COLO668 (cell line): ENCODE measurements at regions not wholly inside any gene's neighbourhood (a gene's known extent, or its start where the extent isn't known, plus 50 kb on each side); places are given as distances from the start of the nearest gene placed in this dataset.

Experiments used
- DNase-seq: peaks from one replicate; lab custom pipeline; 2025; ENCODE audit not compliant: unreplicated experiment; lab: John Stamatoyannopoulos, UW

GRCh38 chr16:64138621-64139020, 983.2 kb downstream of the CDH11 start:
- DNase-seq = no peak

GRCh38 chr16:64138006-64138405, 983.9 kb downstream of the CDH11 start:
- DNase-seq = no peak

- DNase-seq = no peak
Measured at GRCh38 chr16:64136743-64137142, 985.1 kb downstream of the CDH11 start.

- DNase-seq = no peak
Measured at GRCh38 chr16:64136314-64136713, 985.5 kb downstream of the CDH11 start.

- no peak for DNase-seq
Measured at GRCh38 chr16:64133366-64133765, 988.5 kb downstream of the CDH11 start.

DNA sequence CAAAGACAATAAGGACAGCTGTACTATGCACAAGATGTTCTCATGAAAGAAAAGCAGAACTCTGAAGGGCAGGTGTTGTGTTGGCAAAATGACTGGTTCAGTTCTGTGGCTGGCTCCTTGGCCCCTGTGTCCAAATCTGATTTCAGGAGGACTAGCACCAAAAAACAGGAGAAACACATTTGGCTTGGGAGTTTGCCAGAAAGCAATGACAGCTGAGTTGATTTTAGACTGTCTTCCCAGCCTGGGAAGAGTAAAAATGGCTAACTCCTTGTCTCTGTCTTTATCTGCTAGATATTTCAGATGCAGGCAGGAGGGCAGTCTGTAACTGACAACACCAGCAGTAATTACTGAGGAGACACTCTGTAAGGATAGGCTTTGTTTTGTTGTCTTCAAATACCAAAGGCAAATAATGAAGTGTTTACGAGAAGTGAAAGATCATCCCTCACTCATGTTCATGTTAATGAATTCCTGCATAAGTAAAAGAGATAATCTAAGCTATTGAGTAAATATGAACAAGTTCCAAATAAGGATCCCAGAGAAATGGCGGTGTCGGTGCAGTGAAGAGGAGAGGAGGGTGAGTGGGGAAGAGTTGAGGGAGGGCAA, 989.0 kb downstream of the CDH11 start:
- no peak for DNase-seq

GRCh38 chr16:64132190-64132589, 989.7 kb downstream of the CDH11 start:
- no peak for DNase-seq

GRCh38 chr16:64131423-64131822, 990.4 kb downstream of the CDH11 start:
- DNase-seq = no peak

- DNase-seq = no peak
Measured at GRCh38 chr16:64130140-64130539, 991.7 kb downstream of the CDH11 start.

DNA sequence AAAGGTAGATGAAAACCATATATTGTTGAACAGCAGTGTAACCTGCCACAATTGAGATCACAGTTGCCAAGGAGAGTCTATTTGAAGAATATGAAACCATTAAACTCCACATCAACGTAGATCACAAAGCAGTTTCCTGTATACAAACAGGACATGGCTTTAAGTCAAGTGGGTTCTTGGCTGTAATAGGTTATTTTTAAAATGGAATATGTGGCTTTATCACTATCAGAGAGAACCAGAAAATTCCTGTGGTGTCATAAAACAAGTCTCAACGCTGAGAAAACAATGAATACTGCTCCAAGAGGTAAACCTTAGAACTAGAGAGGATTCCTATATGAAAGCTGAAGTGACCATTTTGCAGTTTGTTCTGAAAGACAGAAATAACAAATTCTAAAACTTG, 999.7 kb downstream of the CDH11 start:
- no peak for DNase-seq

- DNase-seq = no peak
Measured at GRCh38 chr16:64121473-64121872, 1000.4 kb downstream of the CDH11 start.

DNA sequence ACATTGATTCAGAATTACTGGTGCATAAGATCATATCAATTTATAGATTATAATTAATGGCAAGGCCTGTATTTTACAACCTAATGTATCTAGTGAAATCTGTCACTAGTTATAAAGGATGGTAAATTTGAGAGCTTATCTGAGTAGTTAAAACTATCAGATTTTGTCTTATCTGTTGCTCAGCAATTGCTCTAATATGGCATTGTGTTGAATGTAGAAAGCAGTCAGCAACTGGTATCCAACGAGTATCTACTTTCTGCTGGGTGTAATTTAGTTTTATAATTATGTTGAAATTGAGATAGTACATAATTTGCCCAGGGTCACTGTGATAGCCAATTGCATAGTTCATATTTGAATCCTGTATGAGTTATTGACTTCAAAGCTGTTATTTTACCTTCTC, 1005.7 kb downstream of the CDH11 start:
- DNase-seq = no peak

- no peak for DNase-seq
Measured at GRCh38 chr16:64109241-64109640, 1012.6 kb downstream of the CDH11 start.

DNA sequence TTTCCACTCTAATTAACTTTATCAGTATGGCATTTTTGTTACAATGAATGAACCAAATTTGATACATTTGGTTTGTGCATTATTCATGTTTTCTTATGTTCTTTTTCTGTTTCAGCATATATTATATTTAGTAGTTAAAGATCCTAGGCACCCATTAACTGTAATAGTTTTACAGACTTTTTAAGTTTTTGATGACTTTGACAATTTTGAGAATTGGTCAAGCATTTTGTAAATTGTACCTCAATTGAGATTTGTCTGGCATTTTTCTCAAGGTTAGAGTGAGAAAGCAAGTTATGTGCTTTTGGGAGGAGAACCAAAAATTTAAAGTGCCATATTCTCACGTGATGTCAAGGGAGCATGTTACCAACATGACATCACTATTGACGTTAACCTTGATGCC, 1019.2 kb downstream of the CDH11 start:
- no peak for DNase-seq

DNA sequence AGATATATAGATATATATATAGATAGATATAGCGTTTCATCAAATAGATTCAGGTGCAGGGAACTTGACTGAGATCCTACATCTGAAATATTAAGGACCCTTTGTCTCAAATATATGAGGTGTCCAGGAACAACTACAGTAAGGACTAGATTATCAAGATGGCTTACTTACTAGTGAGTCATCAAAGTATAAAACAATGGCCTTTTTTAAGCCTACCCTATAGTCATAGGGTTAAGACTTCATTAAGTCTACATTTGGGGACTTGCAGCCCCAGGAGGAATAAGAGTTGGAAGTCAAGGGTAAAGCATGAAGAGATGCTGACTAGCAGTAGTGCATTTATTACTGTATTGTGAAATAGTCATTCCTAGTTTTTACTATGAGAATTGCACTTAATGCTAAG, 1023.4 kb downstream of the CDH11 start:
- no peak for DNase-seq

GRCh38 chr16:64096689-64097088, 1025.2 kb downstream of the CDH11 start:
- DNase-seq = no peak

DNA sequence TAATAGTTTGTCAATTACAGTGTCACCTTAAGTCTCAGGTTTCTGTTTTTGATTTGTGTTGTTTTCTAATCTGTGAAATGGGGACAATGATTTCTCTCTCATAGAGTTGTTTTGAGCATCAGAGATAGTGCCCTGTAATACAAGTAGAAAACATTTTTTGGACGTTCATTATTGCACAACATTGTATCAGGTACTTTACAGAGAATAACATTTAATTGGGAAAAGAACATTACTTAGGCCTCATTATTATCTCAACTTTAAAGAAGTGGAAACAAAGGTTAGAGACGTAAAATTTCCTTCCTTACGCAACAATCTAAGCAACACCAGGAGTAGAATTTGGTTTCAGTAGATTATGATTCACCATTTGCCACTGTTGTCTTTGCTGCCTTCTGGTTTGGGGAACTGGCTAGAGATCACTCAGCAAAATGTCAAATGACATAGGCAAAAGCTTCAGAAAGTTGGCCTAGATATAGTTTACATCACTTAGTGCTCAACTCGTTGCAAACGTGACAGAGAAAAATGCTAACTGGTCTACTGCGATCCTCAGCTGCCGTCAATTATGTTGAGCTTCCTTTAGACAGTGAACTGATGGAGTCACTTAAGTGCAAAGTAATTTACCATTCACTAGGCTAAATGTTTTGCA, 1026.8 kb downstream of the CDH11 start:
- no peak for DNase-seq

DNA sequence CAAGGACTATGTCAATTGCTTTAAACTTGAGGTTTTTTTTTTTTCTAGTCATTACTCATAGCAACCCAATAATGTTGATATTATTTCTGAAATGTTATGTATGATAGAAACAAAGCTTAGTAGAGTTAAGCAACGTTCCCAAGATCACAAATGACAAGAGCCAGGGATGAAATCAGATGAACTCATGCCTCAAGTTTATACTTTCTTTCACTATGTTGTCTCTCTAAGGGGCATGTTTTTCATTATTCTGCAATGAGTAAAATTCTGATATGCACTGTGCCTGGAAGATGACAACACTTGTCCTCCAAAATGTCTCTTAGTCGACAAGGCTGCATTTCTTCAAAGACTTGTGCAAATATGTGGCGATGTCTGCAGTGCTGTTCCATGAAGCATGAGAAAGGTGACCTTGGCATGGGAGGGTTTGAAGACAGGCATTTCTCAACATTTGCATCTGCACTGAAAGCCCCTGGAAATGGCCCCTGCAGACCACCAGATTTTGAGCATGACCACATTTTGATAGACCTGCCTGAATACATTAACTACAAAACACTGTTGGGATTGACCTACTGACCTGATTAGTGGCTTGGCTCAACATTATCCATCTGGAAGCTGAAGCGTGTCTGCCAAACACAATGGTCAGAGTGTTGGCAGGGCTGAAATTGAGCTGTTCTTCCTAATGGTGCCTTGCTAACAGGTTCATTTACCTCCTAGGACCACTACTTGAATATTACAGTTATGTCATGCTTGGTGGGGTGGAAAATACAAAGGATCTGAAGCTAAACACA, 1027.5 kb downstream of the CDH11 start:
- DNase-seq = no peak

DNA sequence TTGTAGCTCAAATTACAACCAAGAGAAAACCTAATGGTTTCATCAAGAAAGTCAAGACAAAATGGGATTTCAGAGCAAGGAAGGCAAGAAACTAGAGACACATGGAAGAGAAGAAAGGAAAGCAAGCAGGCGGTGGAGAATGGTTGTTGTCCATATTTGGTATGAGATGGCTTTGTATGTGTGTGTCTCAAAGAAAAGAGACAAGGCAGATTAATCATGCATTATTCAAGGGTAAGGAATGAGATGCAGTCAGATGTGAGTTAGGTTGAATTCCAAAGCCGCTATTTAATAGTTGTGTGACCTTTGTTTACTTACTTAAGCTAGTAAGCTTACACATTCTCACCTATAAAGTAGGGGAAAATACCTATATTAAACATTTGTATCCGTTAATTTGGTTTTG, 1029.6 kb downstream of the CDH11 start:
- no peak for DNase-seq

- no peak for DNase-seq
Measured at GRCh38 chr16:64090327-64090726, 1031.5 kb downstream of the CDH11 start.

GRCh38 chr16:64089697-64090096, 1032.2 kb downstream of the CDH11 start:
- DNase-seq = peak; percentile 5

- DNase-seq = no peak
Measured at GRCh38 chr16:64088838-64089237, 1033.0 kb downstream of the CDH11 start.
